Endothelial cell of umbilical vein (primary cell): ENCODE measurements at regions not wholly inside any gene's neighbourhood (a gene's known extent, or its start where the extent isn't known, plus 50 kb on each side); places are given as distances from the start of the nearest gene placed in this dataset.

Experiments
- BruUV-seq: library from RNA; stranded (reverse); fragments of 400-500 nt; replicated peaks from 2 replicates; lab custom pipeline; 2021; lab: Mats Ljungman, UMichigan
- CTCF ChIA-PET: fragments of 300-600, 350-600 bp; sonication (Branson Sonifier 250); formaldehyde crosslinking; loops from one replicate; lab custom pipeline; 2021; ENCODE audit warnings: antibody characterized with exemption, inconsistent platforms; lab: Charles Lee
- POLR2A ChIA-PET: fragments of 300-600, 350-600 bp; sonication (Branson Sonifier 250); formaldehyde crosslinking; loops from one replicate; lab custom pipeline; 2021; ENCODE audit warnings: antibody characterized with exemption, inconsistent platforms; lab: Charles Lee
- DNase-seq: peaks from one replicate; pipeline ENCODE4 v3.0.0-alpha.2; 2011; ENCODE audit warnings: low read depth, low spot score
- FAIRE-seq: peaks from 2 replicates; lab custom pipeline; 2011; peaks lifted over from hg19 to GRCh38; lab: Jason Lieb, UNC
- H2AFZ ChIP-seq: 2 replicates; pipeline ENCODE4 v1.6.0; 2012; ENCODE audit warnings: low read depth, low read length, control low read depth, inconsistent platforms
- H3K27ac ChIP-seq: 2 replicates; pipeline ENCODE4 v1.5.1; 2011; ENCODE audit warnings: low read depth, mild to moderate bottlenecking, control low read depth, low read length, moderate library complexity; ENCODE audit not compliant: insufficient read depth
- H3K27me3 ChIP-seq, 2 experiments: 2 replicates each; pipeline versions ENCODE4 v1.6.0 to v1.6.1; 2011; ENCODE audit warnings: low read length in 2 of 2, mixed read lengths in 1 of 2; ENCODE audit not compliant: control insufficient read depth in 2 of 2, insufficient read depth in 2 of 2
- H3K36me3 ChIP-seq, 2 experiments: 2 replicates in 1 of 2; 3 replicates in 1 of 2; pipeline ENCODE4 v1.5.1; 2011; ENCODE audit warnings: low read length in 2 of 2, mild to moderate bottlenecking in 1 of 2, moderate library complexity in 1 of 2; ENCODE audit not compliant: control insufficient read depth in 2 of 2, insufficient read depth in 2 of 2; ENCODE audit errors: extremely low read depth in 1 of 2
- H3K4me1 ChIP-seq: 3 replicates; pipeline ENCODE4 v1.5.1; 2011; ENCODE audit warnings: mild to moderate bottlenecking, low read length; ENCODE audit not compliant: control insufficient read depth, insufficient read depth; ENCODE audit errors: extremely low read depth
- H3K4me2 ChIP-seq: 2 replicates; pipeline ENCODE4 v1.6.1; 2011; ENCODE audit warnings: low read length, control low read depth, mixed read lengths; ENCODE audit not compliant: insufficient read depth
- H3K4me3 ChIP-seq, 3 experiments: fragments of 200-600 bp in 1 of 3; sonication (generic), shearing (Covaris generic) in 1 of 3; replicated peaks in 1 of 3; 2 replicates each; pipeline ENCODE4 v1.5.1; 2011 to 2016; ENCODE audit warnings: control low read depth in 3 of 3, low read length in 3 of 3, mild to moderate bottlenecking in 2 of 3, inconsistent platforms in 1 of 3, low read depth in 1 of 3, moderate library complexity in 1 of 3; ENCODE audit not compliant: insufficient read depth in 1 of 3
- H3K79me2 ChIP-seq: 2 replicates; pipeline ENCODE4 v1.6.0; 2012; ENCODE audit warnings: low read length, inconsistent platforms; ENCODE audit not compliant: control insufficient read depth, insufficient read depth
- H3K9ac ChIP-seq: replicated peaks from 2 replicates; pipeline ENCODE3; 2011; ENCODE audit warnings: low read length, control low read depth; ENCODE audit not compliant: insufficient read depth; ENCODE audit errors: extremely low read depth
- H3K9me1 ChIP-seq: replicated peaks from 3 replicates; pipeline ENCODE4 v1.6.0; 2011; ENCODE audit warnings: mild to moderate bottlenecking, low read length; ENCODE audit not compliant: control insufficient read depth, insufficient read depth; ENCODE audit errors: extremely low read depth
- H3K9me3 ChIP-seq: replicated peaks from 2 replicates; pipeline ENCODE4 v1.5.1; 2012; ENCODE audit warnings: low read length, inconsistent platforms; ENCODE audit not compliant: control insufficient read depth, insufficient read depth
- H4K20me1 ChIP-seq: replicated peaks from 2 replicates; pipeline ENCODE3; 2011; ENCODE audit warnings: mild to moderate bottlenecking, low read length; ENCODE audit not compliant: control insufficient read depth, insufficient read depth; ENCODE audit errors: extremely low read depth
- EZH2 ChIP-seq: IDR thresholded peaks from 2 replicates; pipeline ENCODE4 v1.6.1; 2012; ENCODE audit warnings: borderline replicate concordance, low read depth, mild to moderate bottlenecking, moderate library complexity, low read length, inconsistent platforms; ENCODE audit not compliant: severe bottlenecking
- FOS ChIP-seq: IDR thresholded peaks from 2 replicates; pipeline ENCODE4 v1.6.1; 2011; ENCODE audit warnings: mild to moderate bottlenecking, low read length, moderate library complexity, borderline replicate concordance; ENCODE audit not compliant: insufficient read depth
- GATA2 ChIP-seq: IDR thresholded peaks from 2 replicates; pipeline ENCODE4 v1.7.0; 2011; ENCODE audit warnings: low read depth, mild to moderate bottlenecking, moderate library complexity, mixed read lengths, low read length; ENCODE audit not compliant: insufficient read length, insufficient read depth
- JUN ChIP-seq: IDR thresholded peaks from 2 replicates; pipeline ENCODE4 v1.6.1; 2011; ENCODE audit warnings: borderline replicate concordance, low read depth; ENCODE audit not compliant: insufficient read length, insufficient read depth
- MAX ChIP-seq: IDR thresholded peaks from 2 replicates; pipeline ENCODE4 v1.6.1; 2011; ENCODE audit not compliant: insufficient read depth, insufficient read length
- MYC ChIP-seq: IDR thresholded peaks from one replicate; pipeline ENCODE4 v1.6.1; 2011; ENCODE audit warnings: mild to moderate bottlenecking, low read depth, low read length
- POLR2A ChIP-seq: IDR thresholded peaks from 2 replicates; pipeline ENCODE4 v1.6.1; 2012; ENCODE audit warnings: low read depth, mild to moderate bottlenecking, control low read depth, low read length
- POLR2AphosphoS5 ChIP-seq: IDR thresholded peaks from 2 replicates; pipeline ENCODE4 v1.6.1; 2012; ENCODE audit warnings: low read depth, mild to moderate bottlenecking, control low read depth, low read length, moderate library complexity; ENCODE audit not compliant: insufficient read depth
- dilution Hi-C: fragments of 300-500 bp; cut with MboI; formaldehyde crosslinking; loops from one replicate; pipeline ENCODE4 v1.15.0; 2019; ENCODE audit warnings: low sequenced_read_pairs; ENCODE audit not compliant: extremely low pct_ligation_motif_present
- intact Hi-C: fragments of 100-400 bp; cut with micrococcal nuclease; formaldehyde crosslinking; loops from one replicate; pipeline ENCODE4 v1.10.0; 2022
- TF ChIP-seq, protein P1 (sequence below), 2 donors: IDR thresholded peaks; 1 replicate in 1 of 2; 2 replicates in 1 of 2; pipeline ENCODE4 v1.5.1; 2011; ENCODE audit warnings: low read length in 2 of 2, mild to moderate bottlenecking in 2 of 2, moderate library complexity in 2 of 2, control low read depth in 1 of 2, inconsistent platforms in 1 of 2, low read depth in 1 of 2; ENCODE audit not compliant: insufficient read depth in 1 of 2; ENCODE audit errors: extremely low read depth in 1 of 2

- FAIRE-seq (no peak), DNase-seq (no peak)
- Histone ChIP-seq H3K9me1 (no peaks in the 10 kb centered on the region), H3K4me2 (no peak overlapping the region), H3K4me3 (no peak overlapping the region), H3K4me1 (no peaks in the 10 kb centered on the region), H4K20me1 (no peaks in the 10 kb centered on the region), H3K79me2 (no peaks in the 10 kb centered on the region), H3K9ac (no peak overlapping the region), H3K27ac (no peak overlapping the region), H3K27me3 (peaks cover 0 to 2% of the 10 kb centered on the region in 2 experiments), H2AFZ (no peak overlapping the region), H3K36me3 (no peaks in the 10 kb centered on the region), H3K9me3 (no peaks in the 10 kb centered on the region)
- dilution Hi-C loops = no loop called here
- ChIA-PET CTCF (interaction anchor here (1.1 kb wide), 1 partner anchor 178 kb away, joined by 3 read pairs; no protein-coding TSS in a partner anchor), POLR2A (no interaction called here)
- BruUV-seq = no TSS peak
- TF ChIP-seq, protein P1, sequence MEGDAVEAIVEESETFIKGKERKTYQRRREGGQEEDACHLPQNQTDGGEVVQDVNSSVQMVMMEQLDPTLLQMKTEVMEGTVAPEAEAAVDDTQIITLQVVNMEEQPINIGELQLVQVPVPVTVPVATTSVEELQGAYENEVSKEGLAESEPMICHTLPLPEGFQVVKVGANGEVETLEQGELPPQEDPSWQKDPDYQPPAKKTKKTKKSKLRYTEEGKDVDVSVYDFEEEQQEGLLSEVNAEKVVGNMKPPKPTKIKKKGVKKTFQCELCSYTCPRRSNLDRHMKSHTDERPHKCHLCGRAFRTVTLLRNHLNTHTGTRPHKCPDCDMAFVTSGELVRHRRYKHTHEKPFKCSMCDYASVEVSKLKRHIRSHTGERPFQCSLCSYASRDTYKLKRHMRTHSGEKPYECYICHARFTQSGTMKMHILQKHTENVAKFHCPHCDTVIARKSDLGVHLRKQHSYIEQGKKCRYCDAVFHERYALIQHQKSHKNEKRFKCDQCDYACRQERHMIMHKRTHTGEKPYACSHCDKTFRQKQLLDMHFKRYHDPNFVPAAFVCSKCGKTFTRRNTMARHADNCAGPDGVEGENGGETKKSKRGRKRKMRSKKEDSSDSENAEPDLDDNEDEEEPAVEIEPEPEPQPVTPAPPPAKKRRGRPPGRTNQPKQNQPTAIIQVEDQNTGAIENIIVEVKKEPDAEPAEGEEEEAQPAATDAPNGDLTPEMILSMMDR (IDR thresholded peaks at IDR 0.05; ENCODE audit: extremely low read depth in 1 of 2, insufficient read depth in 1 of 2, low read depth in 1 of 2, low read length in 2 of 2) = no peak
- TF ChIP-seq MYC = no peak
- TF ChIP-seq POLR2AphosphoS5 = no peak
- TF ChIP-seq POLR2A = no peak
- TF ChIP-seq JUN = no peak
- TF ChIP-seq EZH2 = no peak
- no peak for TF ChIP-seq MAX
- no peak for TF ChIP-seq FOS
- no peak for TF ChIP-seq GATA2
- intact Hi-C loops = no loop called here
Observed at GRCh38 chrX:71000139-71000538, 68.0 kb downstream of the SNX12 start.
